Caco-2 (cell line): ENCODE measurements at regions not wholly inside any gene's neighbourhood (a gene's known extent, or its start where the extent isn't known, plus 50 kb on each side); places are given as distances from the start of the nearest gene placed in this dataset.

Experiments used
- BruUV-seq: library from RNA; stranded (reverse); fragments of 400-500 nt; replicated peaks from 2 replicates; lab custom pipeline; 2021; lab: Mats Ljungman, UMichigan
- CTCF ChIA-PET: fragments of 300-600 bp; sonication (Branson Sonifier 250); formaldehyde crosslinking; loops from one replicate; lab custom pipeline; 2022; ENCODE audit warnings: antibody characterized with exemption; lab: Charles Lee
- POLR2A ChIA-PET: fragments of 300-600 bp; sonication (Branson Sonifier 250); formaldehyde crosslinking; loops from one replicate; lab custom pipeline; 2022; ENCODE audit warnings: antibody characterized with exemption; lab: Charles Lee
- DNase-seq, 2 experiments: peaks; one replicate each; pipeline versions ENCODE4 v3.0.0 to v3.0.0-alpha.2; 2020 to 2022
- H3K27me3 ChIP-seq: replicated peaks from 2 replicates; pipeline ENCODE4 v1.6.0; 2011; ENCODE audit warnings: low read length; ENCODE audit not compliant: control insufficient read depth, insufficient read depth
- H3K36me3 ChIP-seq: 2 replicates; pipeline ENCODE4 v1.5.1; 2011; ENCODE audit warnings: low read length; ENCODE audit not compliant: control insufficient read depth, insufficient read depth
- H3K4me1 ChIP-seq: fragments of 250-450 bp; sonication (Bioruptor Pico); 2 replicates; pipeline ENCODE4 v1.5.1; 2020; ENCODE audit warnings: mild to moderate bottlenecking
- H3K4me3 ChIP-seq: 2 replicates; pipeline ENCODE4 v1.5.1; 2011; ENCODE audit warnings: low read depth, mild to moderate bottlenecking, control low read depth, low read length
- H3K9me3 ChIP-seq: fragments of 250-450 bp; sonication (Bioruptor Pico); 2 replicates; pipeline ENCODE4 v1.5.1; 2020; ENCODE audit warnings: mild to moderate bottlenecking, moderate library complexity
- H3K27ac Mint-ChIP-seq: one replicate; pipeline ENCODE4 v1.8.0; 2022; ENCODE audit warnings: mixed read lengths; ENCODE audit not compliant: unreplicated experiment
- H3K27me3 Mint-ChIP-seq: one replicate; pipeline ENCODE4 v1.8.0; 2022; ENCODE audit warnings: mixed read lengths; ENCODE audit not compliant: insufficient read depth, unreplicated experiment
- H3K36me3 Mint-ChIP-seq: one replicate; pipeline ENCODE4 v1.8.0; 2022; ENCODE audit warnings: mild to moderate bottlenecking, mixed read lengths; ENCODE audit not compliant: insufficient read depth, unreplicated experiment
- H3K4me1 Mint-ChIP-seq: one replicate; pipeline ENCODE4 v1.8.0; 2022; ENCODE audit warnings: low read depth, mixed read lengths; ENCODE audit not compliant: unreplicated experiment
- H3K4me3 Mint-ChIP-seq: one replicate; pipeline ENCODE4 v1.8.0; 2022; ENCODE audit warnings: mild to moderate bottlenecking, moderate library complexity, mixed read lengths; ENCODE audit not compliant: unreplicated experiment
- H3K9me3 Mint-ChIP-seq: one replicate; pipeline ENCODE4 v1.8.0; 2022; ENCODE audit warnings: mixed read lengths; ENCODE audit not compliant: unreplicated experiment
- CTCF ChIP-seq, 2 experiments: fragments of 200-600 bp in 1 of 2; IDR thresholded peaks; 1 replicate in 1 of 2; 2 replicates in 1 of 2; pipeline versions ENCODE4 v1.5.1 to v1.8.0; 2011 to 2022; ENCODE audit warnings: antibody characterized with exemption in 1 of 2, control low read depth in 1 of 2, inconsistent platforms in 1 of 2, low read depth in 1 of 2, low read length in 1 of 2, mild to moderate bottlenecking in 1 of 2, moderate library complexity in 1 of 2; ENCODE audit not compliant: insufficient read depth in 1 of 2, severe bottlenecking in 1 of 2, unreplicated experiment in 1 of 2
- intact Hi-C: fragments of 100-400 bp; cut with micrococcal nuclease; formaldehyde crosslinking; loops from one replicate; pipeline ENCODE4 v1.10.0; 2022; ENCODE audit not compliant: unreplicated experiment

DNA sequence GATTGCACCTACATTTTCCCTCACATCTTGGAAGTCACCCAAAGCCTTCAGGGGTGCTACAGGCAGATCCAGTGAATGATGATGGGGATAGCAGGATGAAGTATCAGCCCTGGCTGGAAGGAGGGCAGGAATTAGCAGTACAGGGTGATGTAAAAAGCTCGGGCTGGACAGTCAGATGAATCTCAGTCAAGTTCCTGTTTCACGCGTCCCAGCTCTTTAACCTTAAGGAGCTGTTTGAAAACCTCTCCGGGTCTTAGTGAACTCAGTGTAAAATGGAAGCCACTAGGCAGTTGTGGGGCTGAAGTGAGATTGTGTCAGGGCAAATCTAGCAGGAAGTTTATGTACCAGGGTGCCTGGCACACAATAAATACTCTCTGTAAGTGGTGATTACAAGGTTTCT, 166.4 kb upstream of the PROK2 start:
- H3K27me3 Mint-ChIP-seq, result peaks cover 17% of the 10 kb centered on the region
- no peaks in the 10 kb centered on the region for H3K4me1 Mint-ChIP-seq
- Histone ChIP-seq H3K36me3 (no peaks in the 10 kb centered on the region), H3K4me3 (no peak overlapping the region), H3K4me1 (no peaks in the 10 kb centered on the region), H3K9me3 (no peaks in the 10 kb centered on the region), H3K27me3 (no peaks in the 10 kb centered on the region)
- H3K4me3 Mint-ChIP-seq, result no peak overlapping the region
- H3K36me3 Mint-ChIP-seq, result no peaks in the 10 kb centered on the region
- POLR2A ChIA-PET, result no interaction called here
- intact Hi-C loops, result loop anchor here (10.0 kb wide), 1 partner anchor 237 kb away; no protein-coding TSS in a partner anchor
- H3K9me3 Mint-ChIP-seq, result no peaks in the 10 kb centered on the region
- DNase-seq, result no peak
- TF ChIP-seq CTCF (IDR thresholded peaks at IDR 0.05; ENCODE audit: insufficient read depth in 1 of 2, low read depth in 1 of 2, low read length in 1 of 2, severe bottlenecking in 1 of 2, unreplicated experiment in 1 of 2), result no peak
- no TSS peak for BruUV-seq
- CTCF ChIA-PET, result no interaction called here
- H3K27ac Mint-ChIP-seq, result no peak overlapping the region

DNA sequence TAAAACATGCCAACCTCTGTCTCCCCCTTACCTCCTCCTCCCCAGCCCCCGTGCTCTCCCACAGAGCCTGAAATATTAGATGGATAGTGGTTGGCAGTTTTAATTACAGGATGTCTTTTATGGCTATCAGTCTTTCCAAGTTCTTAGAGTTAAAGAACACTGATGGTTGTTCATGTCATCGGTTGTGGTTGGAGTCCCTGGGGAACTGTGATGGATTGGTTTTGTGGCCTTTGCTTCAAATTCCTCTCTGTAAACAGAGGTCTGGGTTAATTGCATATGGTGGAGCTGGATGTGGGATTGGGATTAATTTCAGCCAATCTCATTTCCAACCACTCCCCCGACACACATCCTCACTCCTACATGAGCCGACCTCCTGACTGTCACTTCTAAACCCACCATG, 164.5 kb upstream of the PROK2 start:
- Mint-ChIP-seq H3K4me3 (no peak overlapping the region), H3K27ac (no peak overlapping the region), H3K9me3 (no peaks in the 10 kb centered on the region), H3K36me3 (no peaks in the 10 kb centered on the region), H3K27me3 (peaks cover 17% of the 10 kb centered on the region), H3K4me1 (no peaks in the 10 kb centered on the region)
- intact Hi-C loops, result no loop called here
- Histone ChIP-seq H3K4me1 (no peaks in the 10 kb centered on the region), H3K36me3 (no peaks in the 10 kb centered on the region), H3K27me3 (no peaks in the 10 kb centered on the region; the same call in 1 of the 2 replicates), H3K9me3 (no peaks in the 10 kb centered on the region), H3K4me3 (no peak overlapping the region)
- POLR2A ChIA-PET, result no interaction called here
- no TSS peak for BruUV-seq
- no peak for TF ChIP-seq CTCF (IDR thresholded peaks at IDR 0.05; ENCODE audit: insufficient read depth in 1 of 2, low read depth in 1 of 2, low read length in 1 of 2, severe bottlenecking in 1 of 2, unreplicated experiment in 1 of 2)
- DNase-seq, result no peak
- CTCF ChIA-PET, result no interaction called here

GRCh38 chr3:71944482-71945065, 159.6 kb upstream of the PROK2 start:
- H3K4me1 Mint-ChIP-seq, result no peaks in the 10 kb centered on the region
- no peaks in the 10 kb centered on the region; the same call in 1 of the 2 replicates for H3K27me3 ChIP-seq

More at GRCh38 chr3:71944482-71945065, 159.6 kb upstream of the PROK2 start:
- no peak overlapping the region for H3K4me3 ChIP-seq
- DNase-seq, result no peak
- TF ChIP-seq CTCF (IDR thresholded peaks at IDR 0.05; ENCODE audit: insufficient read depth in 1 of 2, low read depth in 1 of 2, low read length in 1 of 2, severe bottlenecking in 1 of 2, unreplicated experiment in 1 of 2), result no peak
- Mint-ChIP-seq H3K4me3 (no peak overlapping the region), H3K27ac (no peak overlapping the region), H3K27me3 (peaks cover 16% of the 10 kb centered on the region), H3K36me3 (no peaks in the 10 kb centered on the region), H3K9me3 (no peaks in the 10 kb centered on the region)
- H3K9me3 ChIP-seq, result no peaks in the 10 kb centered on the region; the same call in 1 of the 2 replicates
- no peaks in the 10 kb centered on the region for H3K4me1 ChIP-seq
- POLR2A ChIA-PET, result no interaction called here
- H3K36me3 ChIP-seq, result no peaks in the 10 kb centered on the region
- CTCF ChIA-PET, result no interaction called here
- BruUV-seq, result no TSS peak
- intact Hi-C loops, result no loop called here
